Gastrocnemius medialis (tissue), 4 donors: ENCODE measurements at regions not wholly inside any gene's neighbourhood (a gene's known extent, or its start where the extent isn't known, plus 50 kb on each side); places are given as distances from the start of the nearest gene placed in this dataset.

Experiments used
- ATAC-seq, 2 donors: fragments of 150-250 bp; one replicate each; pipeline ENCODE4 v1.9.1; 2016
- DNase-seq, 2 donors: peaks; one replicate each; pipeline ENCODE4 v3.0.0-alpha.2; 2019
- H3K27ac ChIP-seq, 4 donors: fragments of 200-600 bp; sonication (generic); 1 replicate in 1 of 4; 2 replicates in 3 of 4; pipeline ENCODE4 v1.5.1; 2016 to 2018; ENCODE audit warnings: mild to moderate bottlenecking in 2 of 4, moderate library complexity in 1 of 4
- H3K27me3 ChIP-seq, 3 donors: fragments of 200-600 bp; sonication (generic) in 2 of 3; 1 replicate in 1 of 3; 2 replicates in 2 of 3; pipeline versions ENCODE4 v1.5.1 to v1.6.0; 2016 to 2019; ENCODE audit warnings: mild to moderate bottlenecking in 1 of 3, moderate library complexity in 1 of 3
- H3K36me3 ChIP-seq, 2 donors: fragments of 200-600 bp; sonication (generic) in 1 of 2; one replicate each; pipeline ENCODE4 v1.5.1; 2017 to 2018
- H3K4me1 ChIP-seq, 2 donors: fragments of 200-600 bp; sonication (generic) in 1 of 2; one replicate each; pipeline ENCODE4 v1.5.1; 2016 to 2017; ENCODE audit warnings: mild to moderate bottlenecking in 2 of 2
- H3K4me3 ChIP-seq, 4 donors: fragments of 200-600 bp; sonication (generic) in 3 of 4; 1 replicate in 1 of 4; 2 replicates in 3 of 4; pipeline ENCODE4 v1.5.1; 2016 to 2019; ENCODE audit warnings: mild to moderate bottlenecking in 2 of 4
- H3K9me3 ChIP-seq, 3 donors: fragments of 200-600 bp; sonication (generic) in 2 of 3; 1 replicate in 1 of 3; 2 replicates in 2 of 3; pipeline ENCODE4 v1.5.1; 2016 to 2019
- CTCF ChIP-seq, 5 experiments: fragments of 450-650 bp in 3 of 5; fragments of 200-600 bp in 2 of 5; sonication (generic) in 2 of 5; IDR thresholded peaks in 4 of 5; conservative IDR thresholded peaks in 1 of 5; 1 replicate in 4 of 5; 2 replicates in 1 of 5; pipeline ENCODE4 v1.5.1; 2016 to 2019; ENCODE audit warnings: antibody characterized with exemption in 5 of 5, mild to moderate bottlenecking in 3 of 5, moderate library complexity in 3 of 5
- POLR2A ChIP-seq, 2 donors: fragments of 450-650 bp; IDR thresholded peaks; one replicate each; pipeline ENCODE4 v1.6.1; 2017; ENCODE audit warnings: antibody characterized with exemption in 2 of 2, mild to moderate bottlenecking in 2 of 2, moderate library complexity in 2 of 2
- in situ Hi-C, 4 donors: fragments of 200-750 bp; cut with MboI; loops; one replicate each; pipeline versions ENCODE4 v1.15.0 to v1.8.0; 2017; ENCODE audit warnings: low sequenced_read_pairs in 4 of 4
- intact Hi-C: fragments of 100-400 bp; cut with DNase I; formaldehyde crosslinking; loops from one replicate; pipeline ENCODE4 v1.15.1; 2023; ENCODE audit warnings: low total_unique reads

DNA sequence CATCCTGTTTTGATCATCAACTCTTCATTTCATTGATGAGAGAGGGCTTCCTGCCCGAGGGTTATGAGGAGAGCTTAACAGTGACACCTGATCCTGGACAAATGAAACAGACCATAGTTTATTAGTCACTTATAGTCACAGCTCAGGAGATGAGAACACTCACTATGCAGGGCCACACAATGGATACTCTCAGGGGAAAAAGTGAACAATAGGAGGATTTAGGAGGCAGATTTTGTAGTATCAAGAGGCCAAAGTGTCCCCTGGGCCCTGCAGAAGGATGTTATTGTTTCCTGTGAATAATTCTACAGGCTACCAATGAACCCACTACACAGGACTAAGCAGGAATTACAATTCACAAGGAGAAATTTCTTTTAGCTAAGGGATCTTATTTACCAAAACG lies 772.8 kb upstream of the MAN1A1 start:
- intact Hi-C loops: no loop called here

GRCh38 chr6:120116343-120116742 lies 766.8 kb upstream of the MAN1A1 start:
- Histone ChIP-seq H3K9me3 (no peaks in the 10 kb centered on the region), H3K27ac (no peak overlapping the region), H3K4me3 (no peak overlapping the region), H3K27me3 (no peaks in the 10 kb centered on the region), H3K36me3 (no peaks in the 10 kb centered on the region), H3K4me1 (no peaks in the 10 kb centered on the region)
- ATAC-seq (no peak), DNase-seq (no peak)
- in situ Hi-C loops (no loop called here), intact Hi-C loops (no loop called here)
- no peak for TF ChIP-seq CTCF (IDR thresholded peaks at IDR 0.05 in 4 of 5, conservative IDR thresholded peaks at IDR 0.05 in 1 of 5)
- TF ChIP-seq POLR2A (IDR thresholded peaks at IDR 0.05): no peak

More for the DNA sequence above, 772.8 kb upstream of the MAN1A1 start:
- in situ Hi-C loops: no loop called here
- H3K36me3 ChIP-seq: no peaks in the 10 kb centered on the region
- no peak overlapping the region for H3K4me3 ChIP-seq
- no peaks in the 10 kb centered on the region for H3K9me3 ChIP-seq
- ATAC-seq (no peak), DNase-seq (no peak)
- TF ChIP-seq CTCF (IDR thresholded peaks at IDR 0.05 in 4 of 5, conservative IDR thresholded peaks at IDR 0.05 in 1 of 5): no peak
- no peak for TF ChIP-seq POLR2A (IDR thresholded peaks at IDR 0.05)
- H3K4me1 ChIP-seq: no peaks in the 10 kb centered on the region
- H3K27ac ChIP-seq: no peak overlapping the region
- no peaks in the 10 kb centered on the region for H3K27me3 ChIP-seq

- no peak for ATAC-seq
These were observed 763.4 kb upstream of the MAN1A1 start for GRCh38 chr6:120112980-120113379.

GRCh38 chr6:120111001-120111400 lies 761.4 kb upstream of the MAN1A1 start:
- TF ChIP-seq POLR2A (IDR thresholded peaks at IDR 0.05) (no peak), CTCF (IDR thresholded peaks at IDR 0.05 in 4 of 5, conservative IDR thresholded peaks at IDR 0.05 in 1 of 5) (no peak)
- ATAC-seq (no peak), DNase-seq (no peak)
- H3K9me3 ChIP-seq: no peaks in the 10 kb centered on the region
- in situ Hi-C loops: no loop called here
- no peaks in the 10 kb centered on the region for H3K27me3 ChIP-seq
- H3K4me3 ChIP-seq: no peak overlapping the region
- no peak overlapping the region for H3K27ac ChIP-seq
- H3K4me1 ChIP-seq: no peaks in the 10 kb centered on the region
- H3K36me3 ChIP-seq: no peaks in the 10 kb centered on the region
- intact Hi-C loops: no loop called here

More at GRCh38 chr6:120112980-120113379, 763.4 kb upstream of the MAN1A1 start:
- H3K27me3 ChIP-seq: no peaks in the 10 kb centered on the region
- intact Hi-C loops: no loop called here
- H3K4me1 ChIP-seq: no peaks in the 10 kb centered on the region
- H3K27ac ChIP-seq: no peak overlapping the region
- no peaks in the 10 kb centered on the region for H3K36me3 ChIP-seq
- in situ Hi-C loops: no loop called here
- DNase-seq: no peak
- TF ChIP-seq CTCF (IDR thresholded peaks at IDR 0.05 in 4 of 5, conservative IDR thresholded peaks at IDR 0.05 in 1 of 5) (no peak), POLR2A (IDR thresholded peaks at IDR 0.05) (no peak)
- no peaks in the 10 kb centered on the region for H3K9me3 ChIP-seq
- no peak overlapping the region for H3K4me3 ChIP-seq

DNA sequence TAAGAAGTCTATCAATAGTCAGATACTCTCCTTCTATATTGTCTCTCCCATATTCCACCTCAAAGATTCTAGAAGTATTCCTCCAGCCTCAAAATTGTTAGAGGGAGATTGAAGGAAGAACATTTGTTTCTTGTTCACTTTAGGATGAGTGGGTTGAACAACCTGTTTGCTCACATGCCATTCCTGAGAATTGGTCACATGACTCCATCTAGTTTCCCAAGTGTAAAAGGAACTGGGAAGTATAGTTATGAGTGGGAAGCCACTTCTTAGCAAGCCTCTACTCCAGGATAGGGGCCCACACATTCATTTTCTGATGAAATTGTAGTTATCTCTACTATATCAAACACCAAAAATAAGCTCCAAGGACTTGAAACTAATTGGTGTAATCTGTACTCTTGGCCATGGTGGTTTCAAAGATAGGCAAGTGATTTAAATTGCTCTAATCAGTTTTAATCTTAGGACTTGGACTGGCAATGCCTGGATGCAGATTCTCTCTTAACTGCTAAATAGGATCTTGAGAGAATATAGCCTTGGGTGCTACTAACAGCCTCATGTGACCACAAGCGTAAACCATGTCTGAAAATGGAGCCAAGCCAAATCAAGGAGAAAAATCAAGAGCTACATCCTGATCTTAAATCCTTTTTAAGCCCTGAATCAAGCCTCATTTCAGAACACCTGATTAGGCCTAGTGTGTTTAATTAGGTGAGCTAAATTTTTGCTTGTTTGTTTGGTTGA lies 758.7 kb upstream of the MAN1A1 start:
- intact Hi-C loops: no loop called here
- Histone ChIP-seq H3K9me3 (no peaks in the 10 kb centered on the region), H3K36me3 (no peaks in the 10 kb centered on the region), H3K27ac (no peak overlapping the region), H3K4me3 (no peak overlapping the region), H3K27me3 (no peaks in the 10 kb centered on the region), H3K4me1 (no peaks in the 10 kb centered on the region)
- in situ Hi-C loops: no loop called here
- no peak for TF ChIP-seq POLR2A (IDR thresholded peaks at IDR 0.05)
- no peak for TF ChIP-seq CTCF (IDR thresholded peaks at IDR 0.05 in 4 of 5, conservative IDR thresholded peaks at IDR 0.05 in 1 of 5)
- ATAC-seq: no peak
- DNase-seq: no peak
